Activated B cell treated with CpG ODN at 0.5 μM for 24 hours (primary cell): ENCODE measurements at regions not wholly inside any gene's neighbourhood (a gene's known extent, or its start where the extent isn't known, plus 50 kb on each side); places are given as distances from the start of the nearest gene placed in this dataset.

Source experiments
- ATAC-seq: fragments of 200-7000 bp; cut with Tn5 transposase; one replicate; pipeline ENCODE4 v1.10.0; 2021; ENCODE audit warnings: low read depth, mild to moderate bottlenecking, moderate library complexity
- CTCF ChIA-PET: fragments of 350-600 bp; sonication (Branson Sonifier 250); formaldehyde crosslinking; loops from one replicate; lab custom pipeline; 2021; ENCODE audit warnings: antibody characterized with exemption; lab: Charles Lee
- POLR2A ChIA-PET: fragments of 350-600 bp; sonication (Branson Sonifier 250); formaldehyde crosslinking; loops from one replicate; lab custom pipeline; 2021; ENCODE audit warnings: antibody characterized with exemption; lab: Charles Lee
- DNase-seq: peaks from one replicate; pipeline ENCODE4 v3.0.0; 2022
- H3K27ac Mint-ChIP-seq: one replicate; pipeline ENCODE4 v1.8.0; 2020; ENCODE audit warnings: mixed read lengths
- H3K27me3 Mint-ChIP-seq: one replicate; pipeline ENCODE4 v1.8.0; 2021; ENCODE audit warnings: mixed read lengths
- H3K36me3 Mint-ChIP-seq: one replicate; pipeline ENCODE4 v1.8.0; 2021; ENCODE audit warnings: low read depth, mixed read lengths
- H3K4me1 Mint-ChIP-seq: one replicate; pipeline ENCODE4 v1.8.0; 2021; ENCODE audit warnings: mixed read lengths
- H3K4me3 Mint-ChIP-seq: one replicate; pipeline ENCODE4 v1.8.0; 2020; ENCODE audit warnings: mild to moderate bottlenecking, mixed read lengths
- H3K9me3 Mint-ChIP-seq: one replicate; pipeline ENCODE4 v1.8.0; 2020; ENCODE audit warnings: mixed read lengths
- intact Hi-C: fragments of 100-400 bp; cut with micrococcal nuclease; formaldehyde crosslinking; loops from one replicate; pipeline ENCODE4 v1.15.1; 2024
- TF ChIP-seq, protein P1 (sequence below): fragments of 200-600 bp; IDR thresholded peaks from one replicate; pipeline ENCODE4 v1.8.0; 2022; ENCODE audit warnings: antibody characterized with exemption, mild to moderate bottlenecking

DNA sequence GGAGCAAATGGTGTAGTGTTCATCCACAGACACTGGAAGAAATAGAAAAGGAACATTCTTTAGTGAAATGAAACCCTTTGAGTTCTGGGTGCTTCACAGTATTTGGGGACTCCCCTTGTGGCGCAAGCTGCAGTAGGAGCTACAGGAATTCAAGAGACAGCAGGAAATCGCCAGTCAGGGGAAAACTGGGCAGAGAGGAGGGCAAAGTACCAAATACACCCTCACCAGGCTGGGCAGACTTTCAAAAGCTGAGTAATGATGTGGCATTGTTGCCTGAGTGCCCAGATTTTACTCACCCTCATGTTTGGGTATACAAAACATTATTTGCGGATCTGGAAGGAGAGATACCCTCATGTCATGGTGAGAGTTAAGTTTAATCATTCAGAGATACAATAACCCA, 97.9 kb downstream of the SOD2 start:
- no peaks in the 10 kb centered on the region for H3K4me1 Mint-ChIP-seq
- DNase-seq (no peak), ATAC-seq (no peak)
- H3K27ac Mint-ChIP-seq, result no peak overlapping the region
- H3K27me3 Mint-ChIP-seq, result peaks cover 3% of the 10 kb centered on the region
- H3K4me3 Mint-ChIP-seq, result no peak overlapping the region
- TF ChIP-seq, protein P1, sequence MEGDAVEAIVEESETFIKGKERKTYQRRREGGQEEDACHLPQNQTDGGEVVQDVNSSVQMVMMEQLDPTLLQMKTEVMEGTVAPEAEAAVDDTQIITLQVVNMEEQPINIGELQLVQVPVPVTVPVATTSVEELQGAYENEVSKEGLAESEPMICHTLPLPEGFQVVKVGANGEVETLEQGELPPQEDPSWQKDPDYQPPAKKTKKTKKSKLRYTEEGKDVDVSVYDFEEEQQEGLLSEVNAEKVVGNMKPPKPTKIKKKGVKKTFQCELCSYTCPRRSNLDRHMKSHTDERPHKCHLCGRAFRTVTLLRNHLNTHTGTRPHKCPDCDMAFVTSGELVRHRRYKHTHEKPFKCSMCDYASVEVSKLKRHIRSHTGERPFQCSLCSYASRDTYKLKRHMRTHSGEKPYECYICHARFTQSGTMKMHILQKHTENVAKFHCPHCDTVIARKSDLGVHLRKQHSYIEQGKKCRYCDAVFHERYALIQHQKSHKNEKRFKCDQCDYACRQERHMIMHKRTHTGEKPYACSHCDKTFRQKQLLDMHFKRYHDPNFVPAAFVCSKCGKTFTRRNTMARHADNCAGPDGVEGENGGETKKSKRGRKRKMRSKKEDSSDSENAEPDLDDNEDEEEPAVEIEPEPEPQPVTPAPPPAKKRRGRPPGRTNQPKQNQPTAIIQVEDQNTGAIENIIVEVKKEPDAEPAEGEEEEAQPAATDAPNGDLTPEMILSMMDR, result no peak
- ChIA-PET CTCF (no interaction called here), POLR2A (no interaction called here)
- H3K36me3 Mint-ChIP-seq, result no peaks in the 10 kb centered on the region
- no peaks in the 10 kb centered on the region for H3K9me3 Mint-ChIP-seq
- intact Hi-C loops, result no loop called here

DNA sequence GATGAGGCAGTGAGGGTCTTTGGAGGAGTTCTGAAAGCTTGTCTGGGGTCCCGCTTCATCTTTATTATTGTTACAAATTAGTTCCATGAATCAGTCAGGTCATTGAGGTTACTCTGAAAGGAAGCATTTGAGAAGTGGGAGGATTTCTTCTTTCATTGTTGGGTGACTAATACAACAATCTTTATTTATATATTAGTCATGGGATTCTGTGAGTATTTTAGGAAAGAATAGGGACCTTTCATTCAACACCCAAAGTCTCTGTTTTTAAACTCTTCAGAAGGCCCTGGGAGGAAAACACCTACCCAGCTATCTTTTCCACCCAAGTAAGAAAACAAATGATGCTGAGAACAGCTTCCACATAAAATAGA, 98.3 kb downstream of the SOD2 start:
- H3K27me3 Mint-ChIP-seq, result peaks cover 3% of the 10 kb centered on the region
- ATAC-seq (no peak), DNase-seq (no peak)
- no peak overlapping the region for H3K27ac Mint-ChIP-seq
- intact Hi-C loops, result no loop called here
- ChIA-PET POLR2A (no interaction called here), CTCF (no interaction called here)
- H3K36me3 Mint-ChIP-seq, result no peaks in the 10 kb centered on the region
- H3K4me3 Mint-ChIP-seq, result no peak overlapping the region
- H3K4me1 Mint-ChIP-seq, result no peaks in the 10 kb centered on the region
- TF ChIP-seq, protein P1, result no peak
- H3K9me3 Mint-ChIP-seq, result no peaks in the 10 kb centered on the region

DNA sequence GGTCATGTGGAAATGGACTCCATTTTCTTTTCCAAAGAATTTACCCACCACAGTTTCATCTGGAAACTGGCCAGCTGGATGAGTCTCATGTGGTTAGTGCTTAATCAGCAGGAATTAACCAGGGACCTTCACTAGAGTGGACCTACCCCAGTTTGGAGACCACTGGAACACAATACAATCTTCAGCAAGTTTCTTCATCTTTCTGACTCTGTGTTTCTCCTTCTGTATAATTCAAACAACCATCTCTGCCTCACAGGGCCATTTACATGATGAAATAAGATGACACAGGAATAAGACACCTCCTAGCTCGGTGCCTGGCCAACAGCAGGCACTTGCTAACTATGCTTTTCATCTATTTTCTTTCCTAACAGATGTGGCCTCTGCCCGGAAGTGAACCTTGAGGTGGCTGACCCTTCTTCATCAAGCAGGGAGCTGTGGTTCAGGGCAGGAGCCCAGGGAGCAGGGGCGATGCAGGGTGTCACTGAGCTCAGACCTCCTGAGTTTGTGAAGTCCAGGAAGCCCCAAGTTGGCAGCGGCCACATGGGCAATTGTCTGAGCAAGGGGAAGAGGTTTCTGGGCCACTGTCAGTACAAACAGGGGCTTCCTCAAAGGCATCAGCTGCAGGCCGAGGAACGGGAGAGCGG, 98.8 kb downstream of the SOD2 start:
- intact Hi-C loops, result no loop called here
- Mint-ChIP-seq H3K4me1 (no peaks in the 10 kb centered on the region), H3K4me3 (no peak overlapping the region), H3K27me3 (peaks cover 5% of the 10 kb centered on the region), H3K9me3 (no peaks in the 10 kb centered on the region), H3K36me3 (no peaks in the 10 kb centered on the region), H3K27ac (no peak overlapping the region)
- ChIA-PET CTCF (no interaction called here), POLR2A (no interaction called here)
- ATAC-seq, result no peak
- DNase-seq, result no peak
- TF ChIP-seq, protein P1, result no peak

DNA sequence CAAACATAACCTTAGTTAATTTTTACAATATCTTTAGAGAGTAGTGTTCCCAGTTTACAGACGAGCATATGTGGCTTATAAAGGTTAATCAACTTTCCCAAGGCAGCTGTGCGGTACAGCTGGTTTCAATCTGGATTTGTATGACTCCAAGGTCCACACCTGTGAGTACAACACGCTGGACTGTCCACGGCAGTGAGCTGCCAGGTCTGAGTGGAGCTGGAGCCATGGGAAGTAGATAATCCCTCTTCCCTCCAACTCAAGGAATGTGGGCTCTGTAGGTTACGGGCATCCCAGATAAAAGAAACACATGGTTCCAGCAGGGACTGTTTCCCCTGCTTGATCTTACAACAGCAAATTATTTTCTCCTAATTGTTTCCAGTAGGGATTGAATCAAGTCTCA, 102.2 kb downstream of the SOD2 start:
- Mint-ChIP-seq H3K27ac (no peak overlapping the region), H3K4me3 (no peak overlapping the region), H3K27me3 (peaks cover 10% of the 10 kb centered on the region), H3K4me1 (no peaks in the 10 kb centered on the region), H3K9me3 (no peaks in the 10 kb centered on the region), H3K36me3 (no peaks in the 10 kb centered on the region)
- ChIA-PET POLR2A (no interaction called here), CTCF (no interaction called here)
- no peak for DNase-seq
- TF ChIP-seq, protein P1, result no peak
- intact Hi-C loops, result no loop called here
- no peak for ATAC-seq

GRCh38 chr6:159586684-159587083, 106.4 kb downstream of the SOD2 start:
- ATAC-seq (no peak), DNase-seq (no peak)
- Mint-ChIP-seq H3K27me3 (peaks cover 7% of the 10 kb centered on the region), H3K27ac (no peak overlapping the region), H3K4me1 (no peaks in the 10 kb centered on the region), H3K4me3 (no peak overlapping the region), H3K9me3 (no peaks in the 10 kb centered on the region), H3K36me3 (no peaks in the 10 kb centered on the region)
- intact Hi-C loops, result no loop called here
- ChIA-PET CTCF (no interaction called here), POLR2A (no interaction called here)
- TF ChIP-seq, protein P1, result no peak
